ENCODE measurements at regions not wholly inside any gene's neighbourhood (a gene's known extent, or its start where the extent isn't known, plus 50 kb on each side); places are given as distances from the start of the nearest gene placed in this dataset.

- intact Hi-C loops (cut with DNase I): no loop called here
- Histone ChIP-seq H3K4me3 (no peak overlapping the region), H3K36me3 (no peaks in the 10 kb centered on the region), H3K27me3 (no peaks in the 10 kb centered on the region), H3K4me1 (no peaks in the 10 kb centered on the region), H3K27ac (no peak overlapping the region), H3K9me3 (no peaks in the 10 kb centered on the region)
- no peak for DNase-seq
- no peak for ATAC-seq
- 91 to 100% (median 95%) methylated on average over 1 of the region's 1 CpG for whole genome bisulfite sequencing, 4 donors
- TF ChIP-seq CTCF (IDR thresholded peaks at IDR 0.05) (no peak), POLR2A (IDR thresholded peaks at IDR 0.05) (no peak)
Measured at GRCh38 chr10:108578258-108578657, 1345.1 kb downstream of the XPNPEP1 start.

GRCh38 chr10:108574233-108574632 is 1349.1 kb downstream of the XPNPEP1 start:
- TF ChIP-seq CTCF (IDR thresholded peaks at IDR 0.05) (no peak), POLR2A (IDR thresholded peaks at IDR 0.05) (no peak)
- 84 to 92% (median 87%) methylated on average over 1 of the region's 1 CpG for WGBS, 4 donors
- ATAC-seq: no peak

GRCh38 chr10:108568824-108569223 is 1354.5 kb downstream of the XPNPEP1 start:
- intact Hi-C loops (cut with DNase I): no loop called here
- no peak for DNase-seq
- H3K27ac ChIP-seq: no peak overlapping the region

More at GRCh38 chr10:108574233-108574632, 1349.1 kb downstream of the XPNPEP1 start:
- intact Hi-C loops (cut with DNase I): no loop called here
- H3K27ac ChIP-seq: no peak overlapping the region
- no peaks in the 10 kb centered on the region for H3K27me3 ChIP-seq
- no peaks in the 10 kb centered on the region for H3K36me3 ChIP-seq
- no peaks in the 10 kb centered on the region for H3K9me3 ChIP-seq
- DNase-seq: no peak
- no peaks in the 10 kb centered on the region for H3K4me1 ChIP-seq
- no peak overlapping the region for H3K4me3 ChIP-seq

More at GRCh38 chr10:108568824-108569223, 1354.5 kb downstream of the XPNPEP1 start:
- Histone ChIP-seq H3K4me1 (no peaks in the 10 kb centered on the region), H3K9me3 (no peaks in the 10 kb centered on the region), H3K4me3 (no peak overlapping the region), H3K27me3 (no peaks in the 10 kb centered on the region), H3K36me3 (no peaks in the 10 kb centered on the region)
- ATAC-seq: no peak
- TF ChIP-seq POLR2A (IDR thresholded peaks at IDR 0.05) (no peak), CTCF (IDR thresholded peaks at IDR 0.05) (no peak)
- WGBS, 4 donors: 77 to 93% (median 85%) methylated on average over 2 of the region's 2 CpGs

Measured in heart left ventricle (tissue), 16 donors.